Gastroesophageal sphincter (tissue), 3 donors: ENCODE measurements at regions not wholly inside any gene's neighbourhood (a gene's known extent, or its start where the extent isn't known, plus 50 kb on each side); places are given as distances from the start of the nearest gene placed in this dataset.

Source experiments
- EP300 ChIP-seq: sonication (generic); formaldehyde crosslinking; IDR thresholded peaks from one replicate; pipeline ENCODE4 v1.6.1; 2017; ENCODE audit warnings: antibody characterized with exemption, mild to moderate bottlenecking
- POLR2A ChIP-seq, 2 donors: fragments of 450-650 bp; IDR thresholded peaks; one replicate each; pipeline ENCODE4 v1.6.1; 2017; ENCODE audit warnings: antibody characterized with exemption in 2 of 2, mild to moderate bottlenecking in 2 of 2, moderate library complexity in 1 of 2
- POLR2AphosphoS5 ChIP-seq: sonication (generic); formaldehyde crosslinking; IDR thresholded peaks from one replicate; pipeline ENCODE4 v1.6.1; 2017; ENCODE audit warnings: antibody characterized with exemption
- TF ChIP-seq, protein P1 (sequence below), 4 experiments: fragments of 200-600 bp in 2 of 4; fragments of 450-650 bp in 2 of 4; sonication (generic) in 1 of 4; IDR thresholded peaks; one replicate each; pipeline ENCODE4 v1.5.1; 2017 to 2019; ENCODE audit warnings: antibody characterized with exemption in 4 of 4, mild to moderate bottlenecking in 2 of 4, moderate library complexity in 2 of 4

DNA sequence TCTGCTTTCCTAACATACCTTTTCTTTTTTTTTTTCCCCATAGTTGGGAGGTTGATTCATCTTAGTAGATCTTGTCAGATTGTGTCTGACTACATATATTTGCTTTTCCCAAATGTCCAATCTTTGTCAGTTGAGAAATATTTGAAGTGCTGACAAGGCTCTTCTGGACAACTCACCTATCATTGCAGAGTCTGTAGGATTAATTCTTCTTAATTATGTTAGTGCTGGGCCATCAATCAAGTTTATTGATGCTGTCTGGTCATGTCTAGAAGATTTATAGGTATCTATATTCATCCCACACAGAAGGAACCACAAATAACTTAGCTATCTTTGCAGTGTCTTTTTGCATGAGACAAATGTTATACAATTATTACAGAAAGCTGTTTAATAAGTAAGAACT lies 310.6 kb downstream of the ACTR3B start:
- TF ChIP-seq POLR2A (IDR thresholded peaks at IDR 0.05), result no peak
- TF ChIP-seq, protein P1, sequence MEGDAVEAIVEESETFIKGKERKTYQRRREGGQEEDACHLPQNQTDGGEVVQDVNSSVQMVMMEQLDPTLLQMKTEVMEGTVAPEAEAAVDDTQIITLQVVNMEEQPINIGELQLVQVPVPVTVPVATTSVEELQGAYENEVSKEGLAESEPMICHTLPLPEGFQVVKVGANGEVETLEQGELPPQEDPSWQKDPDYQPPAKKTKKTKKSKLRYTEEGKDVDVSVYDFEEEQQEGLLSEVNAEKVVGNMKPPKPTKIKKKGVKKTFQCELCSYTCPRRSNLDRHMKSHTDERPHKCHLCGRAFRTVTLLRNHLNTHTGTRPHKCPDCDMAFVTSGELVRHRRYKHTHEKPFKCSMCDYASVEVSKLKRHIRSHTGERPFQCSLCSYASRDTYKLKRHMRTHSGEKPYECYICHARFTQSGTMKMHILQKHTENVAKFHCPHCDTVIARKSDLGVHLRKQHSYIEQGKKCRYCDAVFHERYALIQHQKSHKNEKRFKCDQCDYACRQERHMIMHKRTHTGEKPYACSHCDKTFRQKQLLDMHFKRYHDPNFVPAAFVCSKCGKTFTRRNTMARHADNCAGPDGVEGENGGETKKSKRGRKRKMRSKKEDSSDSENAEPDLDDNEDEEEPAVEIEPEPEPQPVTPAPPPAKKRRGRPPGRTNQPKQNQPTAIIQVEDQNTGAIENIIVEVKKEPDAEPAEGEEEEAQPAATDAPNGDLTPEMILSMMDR (IDR thresholded peaks at IDR 0.05), result no peak
- TF ChIP-seq POLR2AphosphoS5, result no peak
- no peak for TF ChIP-seq EP300
